Mesenchymal stem cell (in vitro differentiated cells and primary cell): ENCODE measurements at regions not wholly inside any gene's neighbourhood (a gene's known extent, or its start where the extent isn't known, plus 50 kb on each side); places are given as distances from the start of the nearest gene placed in this dataset.

Source experiments
- DNase-seq: peaks from one replicate; pipeline ENCODE4 v3.0.0-alpha.2; 2013
- H2AFZ ChIP-seq: one replicate; pipeline ENCODE4 v1.6.1; 2013; ENCODE audit warnings: low read depth, mild to moderate bottlenecking, control low read depth, inconsistent platforms, low read length, moderate library complexity
- H2AK5ac ChIP-seq: 2 replicates; pipeline ENCODE4 v1.6.1; 2013; ENCODE audit warnings: low read length, moderate library complexity, mild to moderate bottlenecking, inconsistent platforms; ENCODE audit not compliant: severe bottlenecking
- H2BK120ac ChIP-seq: one replicate; pipeline ENCODE4 v1.6.1; 2013; ENCODE audit warnings: low read depth, mild to moderate bottlenecking, inconsistent platforms, low read length, moderate library complexity
- H2BK12ac ChIP-seq, 2 experiments: one replicate each; pipeline ENCODE4 v1.6.1; 2013; ENCODE audit warnings: inconsistent platforms in 2 of 2, low read length in 2 of 2, mild to moderate bottlenecking in 2 of 2, moderate library complexity in 2 of 2, control low read depth in 1 of 2
- H2BK15ac ChIP-seq: one replicate; pipeline ENCODE4 v1.6.1; 2013; ENCODE audit warnings: mild to moderate bottlenecking, low read depth, inconsistent platforms; ENCODE audit not compliant: poor library complexity, severe bottlenecking
- H2BK5ac ChIP-seq: 2 replicates; pipeline ENCODE4 v1.6.1; 2013; ENCODE audit warnings: low read depth, mild to moderate bottlenecking, low read length, control low read depth, inconsistent platforms; ENCODE audit not compliant: poor library complexity, severe bottlenecking
- H3K14ac ChIP-seq, 2 experiments: one replicate each; pipeline ENCODE4 v1.6.1; 2013; ENCODE audit warnings: inconsistent platforms in 2 of 2, low read length in 2 of 2, control low read depth in 1 of 2, mild to moderate bottlenecking in 1 of 2, moderate library complexity in 1 of 2
- H3K18ac ChIP-seq, 2 experiments: one replicate each; pipeline ENCODE4 v1.6.1; 2013; ENCODE audit warnings: inconsistent platforms in 2 of 2, low read length in 2 of 2, control low read depth in 1 of 2, low read depth in 1 of 2, mild to moderate bottlenecking in 1 of 2
- H3K23ac ChIP-seq, 2 experiments: one replicate each; pipeline ENCODE4 v1.6.1; 2013; ENCODE audit warnings: inconsistent platforms in 2 of 2, low read length in 2 of 2, mild to moderate bottlenecking in 2 of 2, moderate library complexity in 2 of 2, control low read depth in 1 of 2
- H3K27ac ChIP-seq: 2 replicates; pipeline ENCODE4 v1.5.1; 2013; ENCODE audit warnings: mild to moderate bottlenecking, moderate library complexity, low read length, control low read depth, inconsistent platforms; ENCODE audit not compliant: poor library complexity, severe bottlenecking
- H3K27me3 ChIP-seq, 2 experiments: 2 replicates each; pipeline versions ENCODE4 v1.6.1 to v1.7.0; 2013; ENCODE audit warnings: low read length in 2 of 2, mild to moderate bottlenecking in 2 of 2, moderate library complexity in 2 of 2, control low read depth in 1 of 2, inconsistent platforms in 1 of 2; ENCODE audit not compliant: control insufficient read depth in 1 of 2, insufficient read depth in 1 of 2
- H3K36me3 ChIP-seq, 2 experiments: 2 replicates each; pipeline versions ENCODE4 v1.6.1 to v1.7.0; 2013; ENCODE audit warnings: low read length in 2 of 2, control low read depth in 1 of 2, inconsistent platforms in 1 of 2, low read depth in 1 of 2, mild to moderate bottlenecking in 1 of 2; ENCODE audit not compliant: insufficient read depth in 2 of 2, control insufficient read depth in 1 of 2
- H3K4ac ChIP-seq, 2 experiments: one replicate each; pipeline ENCODE4 v1.6.1; 2013; ENCODE audit warnings: inconsistent platforms in 2 of 2, low read length in 2 of 2, mild to moderate bottlenecking in 2 of 2, moderate library complexity in 2 of 2, control low read depth in 1 of 2, low read depth in 1 of 2
- H3K4me1 ChIP-seq: 2 replicates; pipeline ENCODE4 v1.6.1; 2013; ENCODE audit warnings: low read depth, low read length, control low read depth; ENCODE audit not compliant: control insufficient read depth, insufficient read depth
- H3K4me2 ChIP-seq: 2 replicates; pipeline ENCODE4 v1.6.1; 2013; ENCODE audit warnings: low read length, mild to moderate bottlenecking, inconsistent platforms; ENCODE audit not compliant: poor library complexity, severe bottlenecking
- H3K4me3 ChIP-seq, 2 experiments: 2 replicates each; pipeline versions ENCODE4 v1.5.1 to v1.7.0; 2013; ENCODE audit warnings: low read length in 2 of 2, mild to moderate bottlenecking in 2 of 2, control low read depth in 1 of 2, low read depth in 1 of 2; ENCODE audit not compliant: insufficient read depth in 1 of 2
- H3K79me1 ChIP-seq: replicated peaks from 2 replicates; pipeline ENCODE4 v1.6.1; 2013; ENCODE audit warnings: mild to moderate bottlenecking, control low read depth, low read length, inconsistent platforms; ENCODE audit not compliant: poor library complexity, severe bottlenecking
- H3K9ac ChIP-seq: 2 replicates; pipeline ENCODE4 v1.7.0; 2013; ENCODE audit warnings: mild to moderate bottlenecking, low read length, moderate library complexity
- H3K9me3 ChIP-seq: 2 replicates; pipeline ENCODE4 v1.7.0; 2013; ENCODE audit warnings: mild to moderate bottlenecking, low read length; ENCODE audit not compliant: control insufficient read depth
- H4K8ac ChIP-seq: one replicate; pipeline ENCODE4 v1.6.1; 2013; ENCODE audit warnings: inconsistent platforms, mild to moderate bottlenecking, low read length, moderate library complexity
- H4K91ac ChIP-seq: one replicate; pipeline ENCODE4 v1.6.1; 2013; ENCODE audit warnings: mild to moderate bottlenecking, low read length, inconsistent platforms
- WGBS: methylation state at CpG from one replicate; pipeline ENCODE4 v1.1.7; 2013; ENCODE audit warnings: mixed read lengths; 5-methylcytosine and 5-hydroxymethylcytosine counted together

DNA sequence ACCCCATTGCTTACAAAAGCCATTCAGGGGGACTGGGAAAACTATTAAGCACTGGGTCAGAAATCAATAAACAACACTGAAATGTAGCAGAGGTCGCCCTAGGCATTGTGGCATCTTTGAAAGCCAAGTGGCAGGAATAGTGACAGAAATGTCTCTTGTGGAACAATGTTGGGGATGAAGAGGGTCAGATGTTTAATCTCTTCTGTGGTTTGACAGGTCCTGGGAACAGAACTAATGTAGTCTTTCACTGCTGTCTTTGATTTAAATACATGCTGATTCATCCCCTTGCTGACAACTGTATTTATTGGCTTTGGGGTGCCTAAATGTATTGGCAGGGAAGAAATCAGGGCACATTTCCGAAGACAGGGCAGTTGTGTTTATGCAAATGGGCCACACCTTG lies 194.8 kb downstream of the ATG4C start:
- Histone ChIP-seq H2BK120ac (no peak overlapping the region), H3K4me3 (no peak overlapping the region), H3K79me1 (no peaks in the 10 kb centered on the region), H3K14ac (no peak overlapping the region), H3K27ac (no peak overlapping the region), H3K4ac (no peak overlapping the region), H2AK5ac (no peak overlapping the region), H4K91ac (no peak overlapping the region), H4K8ac (no peak overlapping the region), H2BK15ac (no peak overlapping the region), H3K9me3 (no peaks in the 10 kb centered on the region), H2AFZ (no peak overlapping the region), H3K18ac (no peak overlapping the region), H2BK12ac (no peak overlapping the region), H3K27me3 (peaks cover 0 to 9% of the 10 kb centered on the region in 2 experiments), H3K36me3 (no peaks in the 10 kb centered on the region), H3K4me2 (no peak overlapping the region), H3K9ac (no peak overlapping the region), H3K4me1 (no peaks in the 10 kb centered on the region), H3K23ac (no peak overlapping the region), H2BK5ac (no peak overlapping the region)
- 51% methylated on average over 2 of the region's 2 CpGs for WGBS
- no peak for DNase-seq

DNA sequence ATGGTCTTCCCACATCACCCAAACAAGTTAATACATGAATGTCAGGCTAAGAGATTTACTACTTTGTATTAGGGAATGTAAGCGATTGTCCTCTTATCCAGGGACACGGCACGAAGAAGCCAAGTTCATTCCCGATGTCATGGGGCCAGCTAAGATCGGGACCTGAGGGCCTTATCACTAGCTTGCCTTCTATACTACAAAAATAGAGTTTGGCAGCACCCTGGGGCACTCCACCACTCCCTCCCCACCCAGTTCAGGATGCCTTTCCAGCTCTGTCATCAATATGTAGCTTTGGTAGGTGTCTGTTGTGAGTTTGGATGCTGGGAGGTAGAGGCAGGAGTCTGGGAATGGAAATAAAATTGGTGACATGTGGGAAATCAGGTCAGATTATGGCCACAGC lies 197.5 kb downstream of the ATG4C start:
- Histone ChIP-seq H3K27me3 (peaks cover 8 to 12% of the 10 kb centered on the region in 2 experiments), H3K4me2 (no peak overlapping the region), H3K14ac (no peak overlapping the region), H4K8ac (no peak overlapping the region), H4K91ac (no peak overlapping the region), H3K9ac (no peak overlapping the region), H2BK15ac (no peak overlapping the region), H3K23ac (no peak overlapping the region), H3K4me3 (no peak overlapping the region), H3K4ac (no peak overlapping the region), H3K79me1 (no peaks in the 10 kb centered on the region), H3K9me3 (no peaks in the 10 kb centered on the region), H3K36me3 (no peaks in the 10 kb centered on the region), H3K4me1 (no peaks in the 10 kb centered on the region), H2BK12ac (no peak overlapping the region), H2BK5ac (no peak overlapping the region), H2BK120ac (no peak overlapping the region), H2AFZ (no peak overlapping the region), H2AK5ac (no peak overlapping the region), H3K18ac (no peak overlapping the region), H3K27ac (no peak overlapping the region)
- WGBS = 89% methylated on average over 5 of the region's 5 CpGs
- DNase-seq = no peak

- Histone ChIP-seq H3K27ac (no peak overlapping the region), H4K91ac (no peak overlapping the region), H2AK5ac (no peak overlapping the region), H4K8ac (no peak overlapping the region), H3K36me3 (no peaks in the 10 kb centered on the region), H2BK120ac (no peak overlapping the region), H3K4ac (no peak overlapping the region), H3K27me3 (peaks cover 23 to 41% of the 10 kb centered on the region in 2 experiments), H3K79me1 (no peaks in the 10 kb centered on the region), H2BK12ac (no peak overlapping the region), H2BK5ac (no peak overlapping the region), H3K4me2 (no peak overlapping the region), H3K9me3 (no peaks in the 10 kb centered on the region), H3K14ac (no peak overlapping the region), H2AFZ (no peak overlapping the region), H3K18ac (no peak overlapping the region), H3K4me3 (no peak overlapping the region), H2BK15ac (no peak overlapping the region), H3K4me1 (no peaks in the 10 kb centered on the region), H3K23ac (no peak overlapping the region), H3K9ac (no peak overlapping the region)
- DNase-seq = no peak
- 70% methylated on average over 5 of the region's 5 CpGs for WGBS
These were observed 204.9 kb downstream of the ATG4C start for GRCh38 chr1:62988867-62989266.

DNA sequence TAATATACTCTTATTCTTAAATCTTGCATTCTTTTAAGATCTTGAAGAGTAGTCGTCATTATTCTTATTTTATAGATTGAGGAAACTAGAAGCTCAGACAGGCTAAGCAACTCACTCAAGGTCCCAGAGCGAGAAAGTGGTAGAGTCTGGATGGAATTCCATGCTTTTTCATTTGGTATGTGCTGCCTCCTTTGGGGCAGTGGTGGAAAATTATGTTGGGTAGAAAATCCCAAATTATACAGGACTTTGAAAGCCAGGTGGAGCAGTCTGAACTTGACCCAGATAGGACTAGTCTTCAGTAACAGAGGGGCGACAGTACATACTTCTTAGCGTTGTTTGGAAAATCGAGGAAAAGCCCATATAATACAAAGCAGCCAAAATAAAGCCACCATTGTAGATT lies 205.6 kb downstream of the ATG4C start:
- Histone ChIP-seq H2AFZ (no peak overlapping the region), H2AK5ac (no peak overlapping the region), H3K4me2 (no peak overlapping the region), H3K79me1 (no peaks in the 10 kb centered on the region), H3K27me3 (peaks cover 23 to 41% of the 10 kb centered on the region in 2 experiments), H3K23ac (no peak overlapping the region), H2BK5ac (no peak overlapping the region), H3K4ac (no peak overlapping the region), H2BK15ac (no peak overlapping the region), H4K8ac (no peak overlapping the region), H3K18ac (no peak overlapping the region), H2BK120ac (no peak overlapping the region), H3K4me3 (no peak overlapping the region), H3K36me3 (no peaks in the 10 kb centered on the region), H2BK12ac (no peak overlapping the region), H3K9ac (no peak overlapping the region), H4K91ac (no peak overlapping the region), H3K9me3 (no peaks in the 10 kb centered on the region), H3K27ac (no peak overlapping the region), H3K4me1 (no peaks in the 10 kb centered on the region), H3K14ac (no peak overlapping the region)
- no peak for DNase-seq
- 86% methylated on average over 4 of the region's 5 CpGs for WGBS
